HUES64 (cell line): ENCODE measurements at regions not wholly inside any gene's neighbourhood (a gene's known extent, or its start where the extent isn't known, plus 50 kb on each side); places are given as distances from the start of the nearest gene placed in this dataset.

Experiments used
- H3K27ac ChIP-seq: 2 replicates; pipeline ENCODE4 v1.7.0; 2013; ENCODE audit warnings: low read depth, low read length, inconsistent platforms
- H3K27me3 ChIP-seq: 2 replicates; pipeline ENCODE4 v1.6.1; 2013; ENCODE audit warnings: mild to moderate bottlenecking, low read length; ENCODE audit not compliant: insufficient read depth
- H3K36me3 ChIP-seq: 2 replicates; pipeline ENCODE4 v1.6.1; 2013; ENCODE audit warnings: mild to moderate bottlenecking, low read length; ENCODE audit not compliant: insufficient read depth
- H3K4me1 ChIP-seq: 2 replicates; pipeline ENCODE4 v1.6.1; 2013; ENCODE audit warnings: mild to moderate bottlenecking, low read length, moderate library complexity; ENCODE audit not compliant: insufficient read depth
- H3K4me3 ChIP-seq: 2 replicates; pipeline ENCODE4 v1.5.1; 2013; ENCODE audit warnings: mild to moderate bottlenecking, low read length, moderate library complexity
- H3K9ac ChIP-seq: 2 replicates; pipeline ENCODE4 v1.6.1; 2013; ENCODE audit warnings: mild to moderate bottlenecking, low read depth, low read length
- H3K9me3 ChIP-seq: 2 replicates; pipeline ENCODE4 v1.6.1; 2013; ENCODE audit warnings: low read depth, low read length; ENCODE audit not compliant: insufficient read depth
- WGBS: fragments of 150-250, 120-280 bp; methylation state at CpG from one replicate; pipeline ENCODE4 v1.1.7; 2013; ENCODE audit warnings: missing lambda C conversion rate; 5-methylcytosine and 5-hydroxymethylcytosine counted together

DNA sequence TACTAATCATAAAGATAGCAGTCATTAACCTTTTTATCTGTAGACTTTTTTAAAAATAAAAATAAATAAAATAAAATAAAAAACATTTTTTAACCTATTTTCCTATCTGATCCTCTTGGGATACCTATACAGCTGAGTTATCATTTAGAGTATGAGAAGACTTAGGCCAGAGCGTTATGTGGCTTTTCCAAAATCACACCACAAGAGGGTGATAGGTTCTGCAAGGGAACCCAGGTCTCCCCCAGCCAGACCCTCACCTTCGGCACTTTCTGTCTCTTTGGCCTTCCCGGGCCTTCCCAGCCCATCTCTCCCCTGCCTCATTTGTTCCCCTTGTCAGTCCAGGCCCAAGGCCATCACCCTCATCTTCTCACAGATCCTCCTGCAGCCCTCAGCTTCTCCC is 311.7 kb downstream of the SMAD2 start:
- Histone ChIP-seq H3K27me3 (no peaks in the 10 kb centered on the region), H3K9me3 (no peaks in the 10 kb centered on the region), H3K4me3 (no peak overlapping the region), H3K36me3 (no peaks in the 10 kb centered on the region), H3K4me1 (peaks cover 3% of the 10 kb centered on the region; the same call in 1 of the 2 replicates), H3K9ac (no peak overlapping the region), H3K27ac (no peak overlapping the region)
- 90% methylated on average over 3 of the region's 3 CpGs for WGBS

DNA sequence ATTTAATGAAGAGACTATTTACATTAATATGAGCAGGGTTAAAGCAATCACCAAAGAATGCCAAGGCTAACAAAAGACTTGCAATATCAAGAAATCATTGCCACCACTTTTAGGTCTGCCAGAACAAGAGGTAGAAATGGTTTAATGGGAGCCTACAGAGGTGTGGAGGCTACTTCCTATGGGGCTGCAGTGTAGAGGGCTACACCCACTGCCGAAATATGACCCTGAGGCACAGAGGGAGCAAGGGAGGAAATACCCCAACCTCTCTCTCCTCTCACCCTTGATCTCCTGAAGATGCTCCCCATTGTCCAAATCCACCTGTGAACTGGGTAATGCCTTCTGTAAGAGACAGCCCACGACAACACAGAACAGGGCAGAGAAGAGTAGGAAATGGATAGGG is 315.4 kb downstream of the SMAD2 start:
- peaks cover 11% of the 10 kb centered on the region; the same call in 1 of the 2 replicates for H3K9me3 ChIP-seq
- peaks cover 3% of the 10 kb centered on the region; the same call in 1 of the 2 replicates for H3K4me1 ChIP-seq
- H3K27me3 ChIP-seq: no peaks in the 10 kb centered on the region
- H3K4me3 ChIP-seq: no peak overlapping the region
- no peaks in the 10 kb centered on the region for H3K36me3 ChIP-seq
- H3K9ac ChIP-seq: no peak overlapping the region
- no peak overlapping the region for H3K27ac ChIP-seq
- 97% methylated on average over 2 of the region's 2 CpGs for WGBS

DNA sequence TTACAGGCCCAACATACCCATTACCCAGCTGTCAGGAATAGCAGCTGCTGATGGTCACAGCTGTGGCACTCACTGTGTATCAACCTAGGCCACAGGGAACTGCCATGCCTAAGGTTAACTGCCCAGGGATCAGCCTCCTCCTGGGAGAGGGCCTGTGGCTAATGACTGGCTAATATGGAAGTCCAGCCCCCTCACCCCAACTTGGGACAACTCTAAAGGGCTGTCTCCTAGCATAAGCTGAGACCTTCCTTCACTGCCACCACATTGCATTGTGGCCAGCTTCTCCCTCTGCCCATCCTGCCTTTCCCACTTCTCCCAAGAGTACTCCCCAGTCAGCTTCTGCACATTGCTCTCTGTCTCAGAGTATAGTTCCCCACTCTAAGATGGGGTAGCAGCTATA is 316.5 kb downstream of the SMAD2 start:
- H3K9me3 ChIP-seq: peaks cover 13% of the 10 kb centered on the region; the same call in 1 of the 2 replicates
- H3K27me3 ChIP-seq: no peaks in the 10 kb centered on the region
- H3K9ac ChIP-seq: no peak overlapping the region
- H3K4me1 ChIP-seq: peaks cover 3% of the 10 kb centered on the region; the same call in 1 of the 2 replicates
- H3K27ac ChIP-seq: no peak overlapping the region
- H3K4me3 ChIP-seq: no peak overlapping the region
- no peaks in the 10 kb centered on the region for H3K36me3 ChIP-seq

DNA sequence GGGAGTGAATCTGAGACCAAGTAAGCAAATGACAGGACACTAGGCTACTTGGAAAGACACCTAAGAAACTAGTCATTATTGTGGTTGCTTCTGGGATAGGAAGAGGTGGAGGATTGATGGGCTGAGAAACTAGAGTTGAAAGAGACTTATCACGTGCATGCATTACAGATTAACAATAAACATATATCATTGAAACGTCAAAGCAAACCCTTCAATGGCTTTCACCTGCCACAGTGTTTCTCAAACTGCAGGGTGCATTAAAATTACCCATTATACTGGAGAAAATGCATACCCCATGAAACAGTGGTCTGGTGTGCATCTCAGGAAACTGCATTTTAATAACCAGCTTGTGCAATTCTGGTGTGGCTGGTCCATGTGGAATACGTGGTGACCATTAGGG is 318.8 kb downstream of the SMAD2 start:
- Histone ChIP-seq H3K27ac (no peak overlapping the region), H3K36me3 (no peaks in the 10 kb centered on the region)
- WGBS: 67% methylated on average over 3 of the region's 3 CpGs

DNA sequence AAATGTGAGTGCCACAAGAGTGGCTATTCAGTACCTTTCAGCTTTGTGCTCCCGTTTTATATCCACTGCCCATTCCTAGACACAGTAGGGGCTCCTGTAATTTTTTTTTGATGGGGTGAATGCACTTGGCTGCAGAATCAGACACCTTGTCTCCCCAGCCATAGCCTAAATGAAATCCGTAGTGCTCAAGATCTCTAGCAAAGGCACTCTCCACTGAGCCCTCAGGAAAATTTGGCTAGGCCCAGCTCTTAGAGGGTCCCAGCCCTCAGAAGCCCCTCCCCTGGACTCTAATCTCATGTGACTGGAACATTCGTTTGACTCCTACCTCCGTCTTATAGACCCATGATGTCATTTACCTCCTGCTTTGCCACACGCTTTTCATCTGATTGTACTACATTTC is 323.9 kb downstream of the SMAD2 start:
- Histone ChIP-seq H3K9ac (no peak overlapping the region), H3K4me1 (peaks cover 4% of the 10 kb centered on the region; the same call in 1 of the 2 replicates), H3K27ac (no peak overlapping the region), H3K9me3 (peaks cover 13% of the 10 kb centered on the region; the same call in 1 of the 2 replicates), H3K27me3 (no peaks in the 10 kb centered on the region), H3K4me3 (no peak overlapping the region), H3K36me3 (no peaks in the 10 kb centered on the region)
- whole genome bisulfite sequencing: 89% methylated on average over 5 of the region's 5 CpGs

More for the DNA sequence above, 318.8 kb downstream of the SMAD2 start:
- peaks cover 13% of the 10 kb centered on the region; the same call in 1 of the 2 replicates for H3K9me3 ChIP-seq
- no peak overlapping the region for H3K9ac ChIP-seq
- no peak overlapping the region for H3K4me3 ChIP-seq
- no peaks in the 10 kb centered on the region for H3K4me1 ChIP-seq
- no peaks in the 10 kb centered on the region for H3K27me3 ChIP-seq

DNA sequence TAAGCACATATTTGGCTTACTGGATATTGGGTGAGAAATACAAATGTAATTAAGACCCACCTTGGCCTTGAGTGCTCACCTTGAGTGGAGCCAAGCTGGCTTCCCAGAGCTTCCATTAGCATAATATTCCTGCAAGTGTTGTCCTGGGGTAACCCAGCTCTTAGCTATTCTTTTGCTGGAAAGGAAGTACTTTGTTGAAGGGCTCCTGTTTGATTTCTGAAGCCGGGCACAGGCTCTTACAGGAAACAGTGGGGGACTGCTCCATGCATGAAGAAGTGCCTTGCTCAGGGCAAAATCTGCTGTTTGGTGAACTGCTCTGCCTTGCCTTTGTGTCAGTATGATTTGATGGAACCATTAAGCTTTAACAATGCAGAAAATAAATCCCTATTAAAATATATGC is 325.4 kb downstream of the SMAD2 start:
- WGBS: 50% methylated on average over 1 of the region's 1 CpG
- peaks cover 3% of the 10 kb centered on the region; the same call in 1 of the 2 replicates for H3K9me3 ChIP-seq
- no peaks in the 10 kb centered on the region for H3K36me3 ChIP-seq
- no peaks in the 10 kb centered on the region for H3K27me3 ChIP-seq
- H3K9ac ChIP-seq: no peak overlapping the region
- no peak overlapping the region for H3K4me3 ChIP-seq
- H3K4me1 ChIP-seq: peaks cover 4% of the 10 kb centered on the region; the same call in 1 of the 2 replicates
- no peak overlapping the region for H3K27ac ChIP-seq

DNA sequence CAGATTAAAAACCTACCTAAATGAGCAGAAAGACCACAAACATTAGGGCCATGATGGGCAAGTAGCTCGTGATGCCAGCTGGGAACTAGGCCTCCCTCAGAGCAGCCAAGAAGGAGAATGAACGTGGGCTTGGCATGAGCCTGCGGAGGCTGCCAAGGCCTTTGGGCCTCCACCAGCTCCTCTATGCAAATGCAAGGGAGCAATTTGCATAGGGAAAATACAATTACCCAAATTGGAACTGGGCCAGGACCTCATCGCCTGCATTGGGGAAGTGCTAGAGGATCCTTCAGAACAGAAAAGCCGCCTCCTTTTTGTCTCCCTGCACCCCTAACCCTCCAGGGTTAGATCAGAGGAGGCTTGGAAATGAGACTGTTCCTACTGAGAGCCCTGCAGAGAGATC is 326.4 kb downstream of the SMAD2 start:
- no peaks in the 10 kb centered on the region for H3K36me3 ChIP-seq
- H3K9ac ChIP-seq: no peak overlapping the region
- H3K9me3 ChIP-seq: no peaks in the 10 kb centered on the region
- peaks cover 4% of the 10 kb centered on the region; the same call in 1 of the 2 replicates for H3K4me1 ChIP-seq
- H3K27ac ChIP-seq: no peak overlapping the region
- 81% methylated on average over 5 of the region's 5 CpGs for WGBS
- no peak overlapping the region for H3K4me3 ChIP-seq
- H3K27me3 ChIP-seq: no peaks in the 10 kb centered on the region

DNA sequence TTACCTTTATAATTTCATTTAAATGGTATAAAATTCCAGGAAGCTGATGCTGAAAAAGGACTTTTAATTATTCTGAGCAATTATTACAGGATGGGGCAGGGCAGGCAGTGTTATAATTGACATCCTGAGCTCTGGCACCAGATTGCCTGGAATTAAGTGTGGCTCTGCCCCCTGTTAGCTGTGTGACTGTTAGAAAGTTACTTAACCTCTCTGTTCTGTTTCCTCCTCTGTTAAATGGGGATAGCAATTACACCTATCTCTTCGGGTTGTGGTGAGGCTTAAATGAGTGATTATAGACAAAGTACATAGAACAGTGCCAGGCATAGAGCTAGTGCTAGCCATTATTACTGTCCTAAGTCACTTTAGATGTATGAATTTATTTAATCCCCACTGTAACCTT is 327.3 kb downstream of the SMAD2 start:
- Histone ChIP-seq H3K36me3 (no peaks in the 10 kb centered on the region), H3K27me3 (no peaks in the 10 kb centered on the region)

DNA sequence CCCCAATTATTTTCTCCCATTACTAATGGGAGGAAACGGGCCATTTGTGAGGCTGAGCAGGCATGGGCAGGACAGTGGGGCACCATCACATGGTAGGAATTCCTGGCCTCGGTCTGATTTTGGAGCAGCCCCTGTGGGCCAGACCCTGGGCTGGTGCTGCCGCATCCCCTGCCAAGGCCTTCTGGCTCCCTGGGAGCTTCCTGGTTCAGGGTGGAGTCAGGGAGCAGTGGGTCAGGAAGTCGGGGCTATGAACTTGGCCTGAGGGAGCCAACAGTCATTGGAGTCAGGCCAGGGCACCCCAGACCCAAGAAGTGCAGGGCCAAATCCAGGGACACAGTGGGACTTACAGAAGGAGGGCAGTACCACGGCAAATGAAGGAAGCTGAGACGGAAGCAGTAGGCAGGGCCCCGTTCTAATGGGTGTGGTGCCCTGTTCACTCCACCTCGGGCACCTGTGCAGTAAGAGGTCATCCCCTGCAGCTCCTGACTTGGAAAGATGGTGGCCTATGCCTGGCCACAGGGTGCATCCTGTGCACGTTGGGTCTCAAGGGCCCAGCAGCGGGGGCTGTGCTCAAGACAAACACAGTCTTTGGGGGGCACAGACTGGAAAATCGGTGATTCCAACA is 328.1 kb downstream of the SMAD2 start:
- Histone ChIP-seq H3K4me3 (no peak overlapping the region), H3K27me3 (no peaks in the 10 kb centered on the region), H3K9ac (no peak overlapping the region), H3K36me3 (no peaks in the 10 kb centered on the region), H3K4me1 (peaks cover 4% of the 10 kb centered on the region; the same call in 1 of the 2 replicates), H3K27ac (no peak overlapping the region), H3K9me3 (no peaks in the 10 kb centered on the region)
- WGBS: 89% methylated on average over 11 of the region's 11 CpGs

More for the DNA sequence above, 327.3 kb downstream of the SMAD2 start:
- Histone ChIP-seq H3K9ac (no peak overlapping the region), H3K4me1 (peaks cover 4% of the 10 kb centered on the region; the same call in 1 of the 2 replicates), H3K9me3 (no peaks in the 10 kb centered on the region), H3K27ac (no peak overlapping the region), H3K4me3 (no peak overlapping the region)
- 78% methylated on average over 1 of the region's 1 CpG for WGBS

DNA sequence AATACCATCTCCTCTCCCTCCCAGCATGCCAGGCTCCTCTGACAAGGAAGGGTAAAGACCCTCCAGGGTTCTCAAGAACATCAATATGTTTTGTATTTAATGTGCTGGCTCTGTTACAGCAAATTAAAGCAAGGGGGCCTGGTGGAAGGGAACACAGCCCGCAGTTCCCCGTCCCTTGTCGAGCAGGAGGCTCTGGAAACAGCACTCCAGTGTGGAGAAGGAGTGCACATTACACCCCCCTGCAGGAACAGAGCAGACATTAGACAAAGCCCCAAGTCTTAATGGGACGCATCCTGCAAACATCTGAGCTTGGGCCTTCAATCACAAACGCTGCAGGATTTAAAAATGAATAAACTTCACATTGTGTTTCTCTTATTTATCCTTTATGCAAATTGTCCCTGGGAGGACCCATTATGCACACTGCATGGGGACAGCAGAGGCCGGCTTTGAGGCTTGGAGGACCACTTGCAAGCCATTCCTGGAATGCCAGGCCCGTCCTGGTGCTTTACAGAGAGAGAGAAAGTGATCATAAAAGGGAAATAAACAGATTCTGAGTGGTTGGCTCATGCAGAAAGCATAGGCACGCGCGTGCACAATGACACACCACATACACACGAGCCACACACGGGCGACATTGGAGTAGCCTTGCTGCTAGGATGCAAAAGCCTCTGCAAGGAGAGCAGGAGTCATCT is 328.7 kb downstream of the SMAD2 start:
- Histone ChIP-seq H3K27ac (no peak overlapping the region), H3K4me1 (peaks cover 4% of the 10 kb centered on the region; the same call in 1 of the 2 replicates), H3K4me3 (no peak overlapping the region), H3K9ac (no peak overlapping the region), H3K27me3 (no peaks in the 10 kb centered on the region), H3K36me3 (no peaks in the 10 kb centered on the region), H3K9me3 (no peaks in the 10 kb centered on the region)
- 80% methylated on average over 13 of the region's 13 CpGs for WGBS

DNA sequence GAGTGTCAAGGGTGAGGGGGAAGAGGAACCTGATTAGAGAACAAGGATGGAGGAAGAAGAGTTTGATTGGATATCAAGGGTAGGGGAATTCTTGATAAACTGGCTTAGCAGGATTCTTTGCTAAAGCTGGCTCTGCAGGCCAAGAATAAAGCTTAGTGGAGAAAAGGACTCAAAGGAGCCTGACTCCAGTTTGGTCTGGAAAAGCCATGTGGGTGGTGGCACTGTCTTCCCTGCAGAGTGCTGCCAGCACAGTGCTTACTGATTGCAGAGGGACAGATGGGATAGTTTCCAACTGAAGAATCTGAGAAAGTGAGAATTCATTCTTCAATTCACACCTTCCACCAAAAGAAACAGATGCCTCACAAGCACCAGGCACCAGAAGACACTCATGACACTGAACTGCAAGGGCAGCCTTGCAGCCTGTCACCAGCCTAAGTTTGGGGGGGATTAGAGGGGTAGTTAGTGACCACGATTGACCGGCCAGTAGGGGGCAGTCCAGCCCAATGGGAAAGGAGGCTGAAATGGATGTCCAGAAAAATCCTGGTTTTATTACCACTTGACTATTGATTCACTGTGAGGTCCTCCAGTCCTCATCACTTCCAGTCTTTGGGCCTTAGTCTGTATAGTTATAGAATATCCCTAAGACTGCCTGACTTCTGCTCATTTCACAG is 334.5 kb downstream of the SMAD2 start:
- Histone ChIP-seq H3K4me1 (peaks cover 17% of the 10 kb centered on the region), H3K27me3 (0 out of 2 replicates have a peak, but pooled peaks cover 3% of the 10 kb centered on the region), H3K9me3 (no peaks in the 10 kb centered on the region), H3K36me3 (no peaks in the 10 kb centered on the region), H3K27ac (no peak overlapping the region), H3K9ac (no peak overlapping the region), H3K4me3 (no peak overlapping the region)
- WGBS: 3% methylated on average over 2 of the region's 2 CpGs
